ENCODE measurements at regions not wholly inside any gene's neighbourhood (a gene's known extent, or its start where the extent isn't known, plus 50 kb on each side); places are given as distances from the start of the nearest gene placed in this dataset.

GRCh38 chr11:116114198-116114651, 610.0 kb upstream of the CADM1 start:
- in situ Hi-C loops (cut with HindIII; ENCODE audit: extremely low pct_ligation_motif_present, low pct_unique_long_range_greater_than_20kb), result no loop called here
- ChIA-PET CTCF (ENCODE audit: low intra/inter-chr PET ratio, low total read pairs) (no interaction called here), POLR2A (no interaction called here)
- BruUV-seq (replicated peaks), result no TSS peak
- Histone ChIP-seq H3K9me3 (ENCODE audit: low read length) (peaks cover 5% of the 10 kb centered on the region; the same call in 1 of the 2 replicates), H3K79me2 (ENCODE audit: insufficient read depth, low read length) (no peaks in the 10 kb centered on the region), H2AFZ (ENCODE audit: low read length) (no peak overlapping the region), H3K36me3 (replicated peaks in 1 of 2; ENCODE audit: control insufficient read depth in 1 of 2, insufficient read depth in 2 of 2, low read length in 2 of 2) (no peaks in the 10 kb centered on the region), H3K4me1 (ENCODE audit: insufficient read depth, low read length) (no peaks in the 10 kb centered on the region), H3K27ac (ENCODE audit: extremely low read length, insufficient read depth, low read length) (no peak overlapping the region), H3K4me2 (ENCODE audit: low read depth, low read length) (no peak overlapping the region), H3K9ac (ENCODE audit: insufficient read depth, low read depth, low read length) (no peak overlapping the region), H3K27me3 (ENCODE audit: control insufficient read depth in 1 of 2, insufficient read depth in 2 of 2, low read length in 2 of 2) (peaks cover 0 to 10% of the 10 kb centered on the region in 2 experiments; a peak in 3 of 5 replicates), H3K4me3 (replicated peaks in 1 of 3; ENCODE audit: insufficient read depth in 1 of 3, low read depth in 2 of 3, low read length in 3 of 3) (no peak overlapping the region), H4K20me1 (ENCODE audit: insufficient read depth, low read length) (no peaks in the 10 kb centered on the region)
- FAIRE-seq, result no peak
- 32% methylated on average over 8 of the region's 8 CpGs for WGBS (ENCODE audit: low lambda C conversion rate)
- no peak for DNase-seq (ENCODE audit: low spot score)
- intact Hi-C loops (cut with micrococcal nuclease; ENCODE audit: unreplicated experiment), result no loop called here
- ATAC-seq, result no peak
- TF ChIP-seq GFI1 (CRISPR knock-in tag; IDR thresholded peaks at IDR 0.05; ENCODE audit: borderline replicate concordance) (no peak), TRAFD1 (CRISPR knock-in tag; IDR thresholded peaks at IDR 0.05; ENCODE audit: borderline replicate concordance) (no peak), PCBP1 (IDR thresholded peaks at IDR 0.05; ENCODE audit: borderline replicate concordance, low read depth, low read length) (no peak), NCOA1 (CRISPR knock-in tag; IDR thresholded peaks at IDR 0.05) (no peak), DZIP1 (CRISPR knock-in tag; IDR thresholded peaks at IDR 0.05) (no peak), ZFAT (CRISPR knock-in tag; conservative IDR thresholded peaks at IDR 0.05) (no peak), LRRFIP1 (CRISPR knock-in tag; conservative IDR thresholded peaks at IDR 0.05) (no peak), ZNF607 (CRISPR knock-in tag; IDR thresholded peaks at IDR 0.05; ENCODE audit: borderline replicate concordance) (no peak), ZNF253 (CRISPR knock-in tag; IDR thresholded peaks at IDR 0.05; ENCODE audit: borderline replicate concordance) (no peak), ZBTB4 (CRISPR knock-in tag; IDR thresholded peaks at IDR 0.05; ENCODE audit: borderline replicate concordance) (no peak), DDIT3 (CRISPR knock-in tag; IDR thresholded peaks at IDR 0.05) (no peak), SCMH1 (CRISPR knock-in tag; IDR thresholded peaks at IDR 0.05; ENCODE audit: borderline replicate concordance) (no peak), PHF5A (CRISPR knock-in tag; IDR thresholded peaks at IDR 0.05; ENCODE audit: low read depth, unreplicated experiment) (no peak)

Measured in HepG2 (cell line).